Peyer's patch (tissue), 4 donors: ENCODE measurements at regions not wholly inside any gene's neighbourhood (a gene's known extent, or its start where the extent isn't known, plus 50 kb on each side); places are given as distances from the start of the nearest gene placed in this dataset.
A peak's percentile ranks its signal among the peaks of the same experiment; 100 is the strongest.

Source experiments
- DNase-seq, 3 donors: peaks; one replicate each; pipeline ENCODE4 v3.0.0-alpha.2; 2017 to 2019
- H3K27ac ChIP-seq, 4 donors: fragments of 200-600 bp; sonication (generic); one replicate each; pipeline ENCODE4 v1.5.1; 2016 to 2019
- H3K27me3 ChIP-seq, 2 donors: fragments of 200-600 bp; sonication (generic); one replicate each; pipeline ENCODE4 v1.5.1; 2019
- H3K36me3 ChIP-seq, 3 donors: fragments of 200-600 bp; sonication (generic); one replicate each; pipeline ENCODE4 v1.5.1; 2016 to 2019
- H3K4me1 ChIP-seq, 4 donors: fragments of 200-600 bp; sonication (generic); one replicate each; pipeline ENCODE4 v1.5.1; 2016 to 2019
- H3K4me3 ChIP-seq, 4 donors: fragments of 200-600 bp; sonication (generic); 1 replicate in 3 of 4; 2 replicates in 1 of 4; pipeline ENCODE4 v1.5.1; 2016 to 2019; ENCODE audit warnings: mild to moderate bottlenecking in 1 of 4
- H3K9me3 ChIP-seq, 4 donors: fragments of 200-600 bp; sonication (generic); one replicate each; pipeline ENCODE4 v1.5.1; 2016 to 2019; ENCODE audit warnings: mild to moderate bottlenecking in 1 of 4
- CTCF ChIP-seq, 6 experiments: fragments of 450-650 bp in 4 of 6; fragments of 200-600 bp in 2 of 6; sonication (generic) in 1 of 6; IDR thresholded peaks; one replicate each; pipeline ENCODE4 v1.5.1; 2017 to 2019; ENCODE audit warnings: antibody characterized with exemption in 6 of 6, mild to moderate bottlenecking in 3 of 6, moderate library complexity in 1 of 6
- POLR2A ChIP-seq, 2 donors: fragments of 450-650 bp; IDR thresholded peaks; one replicate each; pipeline ENCODE4 v1.5.1; 2017; ENCODE audit warnings: antibody characterized with exemption in 2 of 2, mild to moderate bottlenecking in 2 of 2, moderate library complexity in 2 of 2

GRCh38 chr9:22307013-22307711 is 139.5 kb upstream of the DMRTA1 start:
- H3K27ac ChIP-seq: no peak overlapping the region
- DNase-seq: no peak
- H3K27me3 ChIP-seq: no peaks in the 10 kb centered on the region
- no peaks in the 10 kb centered on the region for H3K36me3 ChIP-seq
- no peaks in the 10 kb centered on the region for H3K4me1 ChIP-seq
- H3K4me3 ChIP-seq: no peak overlapping the region
- no peaks in the 10 kb centered on the region for H3K9me3 ChIP-seq
- peak in 4 of 6 experiments; percentile 29 to 45 (median 39) for TF ChIP-seq CTCF (IDR thresholded peaks at IDR 0.05)
- TF ChIP-seq POLR2A (IDR thresholded peaks at IDR 0.05): no peak

- no peaks in the 10 kb centered on the region for H3K4me1 ChIP-seq
- no peak overlapping the region for H3K4me3 ChIP-seq
- TF ChIP-seq POLR2A (IDR thresholded peaks at IDR 0.05): no peak
- TF ChIP-seq CTCF (IDR thresholded peaks at IDR 0.05): no peak
- no peaks in the 10 kb centered on the region for H3K9me3 ChIP-seq
- no peak for DNase-seq
- H3K27me3 ChIP-seq: no peaks in the 10 kb centered on the region
- no peak overlapping the region for H3K27ac ChIP-seq
- no peaks in the 10 kb centered on the region for H3K36me3 ChIP-seq
Observed at GRCh38 chr9:22308177-22308576, 138.4 kb upstream of the DMRTA1 start.

GRCh38 chr9:22316645-22317044 is 130.0 kb upstream of the DMRTA1 start:
- no peaks in the 10 kb centered on the region for H3K4me1 ChIP-seq
- no peak overlapping the region for H3K4me3 ChIP-seq
- H3K9me3 ChIP-seq: no peaks in the 10 kb centered on the region
- TF ChIP-seq CTCF (IDR thresholded peaks at IDR 0.05) (no peak), POLR2A (IDR thresholded peaks at IDR 0.05) (no peak)
- H3K27me3 ChIP-seq: no peaks in the 10 kb centered on the region
- no peak overlapping the region for H3K27ac ChIP-seq
- no peak for DNase-seq
- H3K36me3 ChIP-seq: no peaks in the 10 kb centered on the region

- no peak for TF ChIP-seq CTCF (IDR thresholded peaks at IDR 0.05)
- TF ChIP-seq POLR2A (IDR thresholded peaks at IDR 0.05): no peak
- Histone ChIP-seq H3K27ac (no peak overlapping the region), H3K4me1 (no peaks in the 10 kb centered on the region), H3K36me3 (no peaks in the 10 kb centered on the region), H3K9me3 (no peaks in the 10 kb centered on the region), H3K27me3 (no peaks in the 10 kb centered on the region), H3K4me3 (no peak overlapping the region)
- DNase-seq: no peak
Observed at GRCh38 chr9:22331533-22331932, 115.1 kb upstream of the DMRTA1 start.

GRCh38 chr9:22332202-22332601 is 114.4 kb upstream of the DMRTA1 start:
- Histone ChIP-seq H3K4me3 (no peak overlapping the region), H3K4me1 (no peaks in the 10 kb centered on the region), H3K9me3 (no peaks in the 10 kb centered on the region), H3K27ac (no peak overlapping the region), H3K36me3 (no peaks in the 10 kb centered on the region), H3K27me3 (no peaks in the 10 kb centered on the region)
- no peak for TF ChIP-seq CTCF (IDR thresholded peaks at IDR 0.05)
- TF ChIP-seq POLR2A (IDR thresholded peaks at IDR 0.05): no peak
- no peak for DNase-seq

- no peak for TF ChIP-seq CTCF (IDR thresholded peaks at IDR 0.05)
- no peak for TF ChIP-seq POLR2A (IDR thresholded peaks at IDR 0.05)
- Histone ChIP-seq H3K36me3 (no peaks in the 10 kb centered on the region), H3K27me3 (no peaks in the 10 kb centered on the region), H3K4me3 (no peak overlapping the region), H3K27ac (no peak overlapping the region), H3K9me3 (no peaks in the 10 kb centered on the region), H3K4me1 (no peaks in the 10 kb centered on the region)
- no peak for DNase-seq
Observed at GRCh38 chr9:22337261-22337660, 109.4 kb upstream of the DMRTA1 start.
